Tibial nerve (tissue), 3 donors: ENCODE measurements at regions not wholly inside any gene's neighbourhood (a gene's known extent, or its start where the extent isn't known, plus 50 kb on each side); places are given as distances from the start of the nearest gene placed in this dataset.

ENCODE experiments used
- CTCF ChIP-seq, 5 experiments: fragments of 200-600 bp in 3 of 5; fragments of 450-650 bp in 2 of 5; sonication (generic) in 3 of 5; IDR thresholded peaks; one replicate each; pipeline ENCODE4 v1.5.1; 2016 to 2019; ENCODE audit warnings: antibody characterized with exemption in 5 of 5, mild to moderate bottlenecking in 3 of 5, moderate library complexity in 2 of 5
- POLR2A ChIP-seq, 2 donors: fragments of 450-650 bp; IDR thresholded peaks; one replicate each; pipeline ENCODE4 v1.6.1; 2017; ENCODE audit warnings: antibody characterized with exemption in 2 of 2, mild to moderate bottlenecking in 2 of 2, moderate library complexity in 2 of 2

DNA sequence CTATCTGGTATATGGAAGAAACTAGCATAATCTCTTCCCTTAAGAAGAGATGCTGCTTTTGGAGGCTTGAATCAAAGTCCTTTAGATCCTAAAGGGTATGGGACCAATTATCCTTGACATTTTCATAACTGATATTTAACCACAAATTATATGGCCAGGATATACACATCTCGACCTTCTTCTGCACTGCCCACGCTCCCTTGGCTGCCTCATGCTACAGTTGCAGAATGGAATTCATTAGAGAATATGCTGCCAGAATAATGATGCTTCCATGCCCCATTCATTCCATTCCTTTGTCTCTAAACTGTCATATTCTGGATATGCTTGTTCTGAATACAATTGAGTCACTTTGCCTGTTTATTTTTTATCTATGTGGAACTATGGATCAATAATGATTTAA lies 157.1 kb upstream of the PACRGL start:
- no peak for TF ChIP-seq CTCF (IDR thresholded peaks at IDR 0.05)
- no peak for TF ChIP-seq POLR2A (IDR thresholded peaks at IDR 0.05)
